ENCODE measurements at regions not wholly inside any gene's neighbourhood (a gene's known extent, or its start where the extent isn't known, plus 50 kb on each side); places are given as distances from the start of the nearest gene placed in this dataset.

DNA sequence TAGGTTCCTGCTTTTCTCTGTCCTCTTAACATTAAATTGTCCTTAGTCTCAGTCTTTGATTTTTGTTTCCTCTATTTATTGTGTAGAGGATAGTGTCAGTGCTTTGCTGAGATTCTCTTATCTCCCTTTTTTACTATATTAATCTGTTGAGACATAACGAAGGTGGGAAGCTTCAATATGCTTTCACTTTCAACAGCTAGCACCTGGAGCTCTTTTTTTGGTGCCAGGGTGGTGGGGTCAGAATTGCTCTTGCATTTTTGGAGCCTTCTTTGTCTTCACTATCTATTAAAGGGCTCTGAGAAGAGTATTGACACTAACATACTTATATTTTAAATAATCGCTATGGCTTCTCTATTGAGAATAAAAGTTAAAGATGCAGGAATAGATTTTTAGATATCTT lies 97.1 kb upstream of the EPHA7 start (continued):
- TF ChIP-seq GABPA (IDR thresholded peaks at IDR 0.05; ENCODE audit: low read depth) (no peak), GATA2 (CRISPR knock-in tag; IDR thresholded peaks at IDR 0.05) (no peak), ZBTB33 (IDR thresholded peaks at IDR 0.05; ENCODE audit: borderline replicate concordance, low read depth) (no peak), CTCF (IDR thresholded peaks at IDR 0.05) (no peak), EZH2phosphoT487 (IDR thresholded peaks at IDR 0.05; ENCODE audit: borderline replicate concordance, low read depth) (no peak), RCOR1 (IDR thresholded peaks at IDR 0.05; ENCODE audit: low read length) (no peak)
- TF ChIP-seq, protein P1, sequence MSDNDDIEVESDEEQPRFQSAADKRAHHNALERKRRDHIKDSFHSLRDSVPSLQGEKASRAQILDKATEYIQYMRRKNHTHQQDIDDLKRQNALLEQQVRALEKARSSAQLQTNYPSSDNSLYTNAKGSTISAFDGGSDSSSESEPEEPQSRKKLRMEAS (IDR thresholded peaks at IDR 0.05; ENCODE audit: low read depth): no peak

DNA sequence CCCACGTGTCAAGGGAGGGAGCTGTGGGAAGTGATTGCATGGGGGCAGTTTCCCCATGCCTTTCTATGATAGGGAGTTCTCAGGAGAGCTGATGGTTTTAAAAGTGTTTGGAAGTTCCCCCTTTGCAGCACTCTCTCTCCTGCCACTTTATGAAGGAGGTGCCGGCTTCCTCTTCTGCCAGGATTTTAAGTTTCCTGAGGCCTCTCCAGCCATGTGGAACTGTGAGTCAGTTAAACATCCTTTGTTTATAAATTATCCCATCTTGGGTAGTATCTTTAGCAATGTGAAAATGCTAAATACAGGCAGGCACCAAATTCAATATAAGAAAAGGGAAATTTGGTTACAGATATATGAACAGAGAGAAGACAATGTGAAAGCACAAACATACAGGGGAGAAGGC lies 96.4 kb upstream of the EPHA7 start:
- no peak overlapping the region for H3K9ac ChIP-seq
- H2AFZ ChIP-seq (ENCODE audit: low read depth): no peak overlapping the region
- no peaks in the 10 kb centered on the region for H4K20me1 ChIP-seq (ENCODE audit: insufficient read depth)
- WGBS (ENCODE audit: low lambda C conversion rate): 40% methylated on average over 2 of the region's 2 CpGs
- no peaks in the 10 kb centered on the region for H3K4me1 ChIP-seq (ENCODE audit: control insufficient read depth in 1 of 2, insufficient read depth in 2 of 2, low read depth in 1 of 2, low read length in 1 of 2)
- ChIA-PET POLR2A (no interaction called here), CTCF (no interaction called here)
- H3K9me3 ChIP-seq: no peaks in the 10 kb centered on the region
- H3K27me3 ChIP-seq (ENCODE audit: insufficient read depth): no peaks in the 10 kb centered on the region
- no peaks in the 10 kb centered on the region for H3K9me2 ChIP-seq
- no peaks in the 10 kb centered on the region for H3K79me2 ChIP-seq (ENCODE audit: insufficient read depth)
- no peaks in the 10 kb centered on the region for H3F3A ChIP-seq (replicated peaks; ENCODE audit: insufficient read depth)
- no peak overlapping the region for H3K4me3 ChIP-seq (ENCODE audit: low read depth in 2 of 2, low read length in 1 of 2)
- no peak overlapping the region for H3K4me2 ChIP-seq
- H3K36me3 ChIP-seq (replicated peaks in 1 of 2; ENCODE audit: control insufficient read depth in 1 of 2, insufficient read depth in 2 of 2, low read length in 1 of 2): no peaks in the 10 kb centered on the region
- no peak for DNase-seq
- H3K27ac ChIP-seq (ENCODE audit: low read depth in 2 of 2, low read length in 1 of 2): no peak overlapping the region
- TF ChIP-seq USF2 (IDR thresholded peaks at IDR 0.05; ENCODE audit: borderline replicate concordance, low read depth, low read length) (no peak), RCOR1 (IDR thresholded peaks at IDR 0.05; ENCODE audit: low read length) (no peak), ELF1 (IDR thresholded peaks at IDR 0.05) (no peak), REST (IDR thresholded peaks at IDR 0.05; ENCODE audit: low read depth, low read length) (no peak), FOXJ3 (CRISPR knock-in tag; IDR thresholded peaks at IDR 0.05) (no peak), TEAD4 (IDR thresholded peaks at IDR 0.05; ENCODE audit: borderline replicate concordance, insufficient read depth) (no peak), IRF3 (IDR thresholded peaks at IDR 0.05; ENCODE audit: low read depth, low read length) (no peak), ZBTB33 (IDR thresholded peaks at IDR 0.05; ENCODE audit: borderline replicate concordance, low read depth) (no peak), RFX5 (IDR thresholded peaks at IDR 0.05; ENCODE audit: low read length) (no peak), NFIC (IDR thresholded peaks at IDR 0.05; ENCODE audit: borderline replicate concordance) (no peak), FOSL2 (IDR thresholded peaks at IDR 0.05; ENCODE audit: borderline replicate concordance, low read depth) (no peak), MXI1 (IDR thresholded peaks at IDR 0.05; ENCODE audit: low read depth, low read length) (no peak)
- TF ChIP-seq, protein P1 (IDR thresholded peaks at IDR 0.05; ENCODE audit: low read depth): no peak

Data from SK-N-SH (cell line).